H9 (cell line): ENCODE measurements at regions not wholly inside any gene's neighbourhood (a gene's known extent, or its start where the extent isn't known, plus 50 kb on each side); places are given as distances from the start of the nearest gene placed in this dataset.

ENCODE experiments used
- DNase-seq: peaks from one replicate; pipeline ENCODE4 v3.0.0-alpha.2; 2017
- H2AFZ ChIP-seq: one replicate; pipeline ENCODE4 v1.6.1; 2013; ENCODE audit warnings: mild to moderate bottlenecking, low read length, control low read depth, moderate library complexity
- H2AK5ac ChIP-seq: 2 replicates; pipeline ENCODE4 v1.6.1; 2013; ENCODE audit warnings: low read length, control low read depth, mixed read lengths; ENCODE audit not compliant: insufficient read length
- H2BK120ac ChIP-seq: one replicate; pipeline ENCODE4 v1.6.1; 2013; ENCODE audit warnings: low read depth, mild to moderate bottlenecking, low read length, control low read depth, inconsistent platforms; ENCODE audit not compliant: poor library complexity, severe bottlenecking
- H2BK12ac ChIP-seq: 2 replicates; pipeline ENCODE4 v1.6.1; 2013; ENCODE audit warnings: low read length, control low read depth, mixed read lengths, low read depth; ENCODE audit not compliant: insufficient read length
- H2BK15ac ChIP-seq: 2 replicates; pipeline ENCODE4 v1.6.1; 2013; ENCODE audit warnings: low read depth, low read length, control low read depth
- H2BK20ac ChIP-seq: one replicate; pipeline ENCODE4 v1.6.1; 2013; ENCODE audit warnings: low read depth, mild to moderate bottlenecking, low read length, control low read depth, inconsistent platforms; ENCODE audit not compliant: poor library complexity, severe bottlenecking
- H2BK5ac ChIP-seq: 2 replicates; pipeline ENCODE4 v1.6.1; 2013; ENCODE audit warnings: low read length, control low read depth, mixed read lengths; ENCODE audit not compliant: insufficient read length
- H3K14ac ChIP-seq: 2 replicates; pipeline ENCODE4 v1.6.1; 2013; ENCODE audit warnings: low read length, control low read depth; ENCODE audit not compliant: insufficient read depth
- H3K18ac ChIP-seq: 2 replicates; pipeline ENCODE4 v1.6.1; 2013; ENCODE audit warnings: low read depth, mild to moderate bottlenecking, mixed read lengths, low read length, control low read depth; ENCODE audit not compliant: insufficient read length
- H3K23ac ChIP-seq: 2 replicates; pipeline ENCODE4 v1.6.1; 2013; ENCODE audit warnings: low read length, control low read depth, mixed read lengths, low read depth; ENCODE audit not compliant: insufficient read length
- H3K23me2 ChIP-seq: 2 replicates; pipeline ENCODE4 v1.6.1; 2013; ENCODE audit warnings: low read depth, mild to moderate bottlenecking, mixed read lengths, low read length, control low read depth; ENCODE audit not compliant: insufficient read length, poor library complexity, severe bottlenecking
- H3K27ac ChIP-seq: 2 replicates; pipeline ENCODE4 v1.5.1; 2013; ENCODE audit warnings: low read length, control low read depth, mixed read lengths, low read depth; ENCODE audit not compliant: insufficient read length
- H3K27me3 ChIP-seq: 2 replicates; pipeline ENCODE4 v1.6.1; 2013; ENCODE audit warnings: low read length, control low read depth, inconsistent platforms; ENCODE audit not compliant: insufficient read depth
- H3K4ac ChIP-seq: 2 replicates; pipeline ENCODE4 v1.6.1; 2013; ENCODE audit warnings: low read depth, mild to moderate bottlenecking, control low read depth, inconsistent platforms, low read length, moderate library complexity
- H3K4me1 ChIP-seq: 2 replicates; pipeline ENCODE4 v1.6.1; 2013; ENCODE audit warnings: low read length, control low read depth, inconsistent platforms; ENCODE audit not compliant: insufficient read depth
- H3K4me2 ChIP-seq: 2 replicates; pipeline ENCODE4 v1.6.1; 2013; ENCODE audit warnings: low read length, control low read depth, mixed read lengths; ENCODE audit not compliant: insufficient read length, insufficient read depth
- H3K56ac ChIP-seq: 2 replicates; pipeline ENCODE4 v1.6.1; 2013; ENCODE audit warnings: low read depth, mild to moderate bottlenecking, mixed read lengths, low read length, control low read depth; ENCODE audit not compliant: insufficient read length
- H3K79me1 ChIP-seq: 2 replicates; pipeline ENCODE4 v1.6.1; 2013; ENCODE audit warnings: low read depth, mild to moderate bottlenecking, moderate library complexity, low read length, control low read depth, inconsistent platforms; ENCODE audit not compliant: insufficient read depth, poor library complexity, severe bottlenecking
- H3K79me2 ChIP-seq: 2 replicates; pipeline ENCODE4 v1.6.1; 2013; ENCODE audit warnings: low read length, control low read depth, inconsistent platforms; ENCODE audit not compliant: insufficient read depth
- H3K9ac ChIP-seq: 2 replicates; pipeline ENCODE4 v1.6.1; 2013; ENCODE audit warnings: low read length, control low read depth, mixed read lengths; ENCODE audit not compliant: insufficient read length; ENCODE audit errors: extremely low read depth
- H3K9me3 ChIP-seq: one replicate; pipeline ENCODE4 v1.6.1; 2013; ENCODE audit warnings: low read depth, low read length, inconsistent platforms; ENCODE audit not compliant: control insufficient read depth
- H3T11ph ChIP-seq: one replicate; pipeline ENCODE4 v1.6.1; 2013; ENCODE audit warnings: mild to moderate bottlenecking, low read length, control low read depth, inconsistent platforms
- H4K20me1 ChIP-seq: one replicate; pipeline ENCODE4 v1.6.1; 2013; ENCODE audit not compliant: control insufficient read depth, insufficient read length, insufficient read depth
- H4K5ac ChIP-seq: 2 replicates; pipeline ENCODE4 v1.6.1; 2013; ENCODE audit warnings: low read depth, mild to moderate bottlenecking, mixed read lengths, low read length, control low read depth; ENCODE audit not compliant: insufficient read length
- H4K8ac ChIP-seq: replicated peaks from 2 replicates; pipeline ENCODE4 v1.6.1; 2013; ENCODE audit warnings: low read length, control low read depth, mixed read lengths, low read depth; ENCODE audit not compliant: insufficient read length
- H4K91ac ChIP-seq: 2 replicates; pipeline ENCODE4 v1.6.1; 2013; ENCODE audit warnings: low read depth, mild to moderate bottlenecking, moderate library complexity, mixed read lengths, low read length, control low read depth; ENCODE audit not compliant: insufficient read length
- H3K27ac Mint-ChIP-seq, 3 experiments: 2 replicates in 2 of 3; 3 replicates in 1 of 3; pipeline ENCODE4 v1.8.0; 2020 to 2021; ENCODE audit warnings: mixed read lengths in 3 of 3, mild to moderate bottlenecking in 1 of 3, moderate library complexity in 1 of 3
- H3K27me3 Mint-ChIP-seq: 2 replicates; pipeline ENCODE4 v1.8.0; 2021; ENCODE audit warnings: low read depth, mild to moderate bottlenecking, moderate library complexity, mixed read lengths
- H3K36me3 Mint-ChIP-seq, 3 experiments: 2 replicates in 2 of 3; 3 replicates in 1 of 3; pipeline ENCODE4 v1.8.0; 2020 to 2021; ENCODE audit warnings: low read depth in 3 of 3, mixed read lengths in 3 of 3; ENCODE audit not compliant: insufficient read depth in 1 of 3
- H3K4me1 Mint-ChIP-seq, 2 experiments: 2 replicates each; pipeline ENCODE4 v1.8.0; 2020; ENCODE audit warnings: mixed read lengths in 2 of 2
- H3K4me3 Mint-ChIP-seq, 2 experiments: 2 replicates in 1 of 2; 3 replicates in 1 of 2; pipeline ENCODE4 v1.8.0; 2020 to 2021; ENCODE audit warnings: mild to moderate bottlenecking in 2 of 2, mixed read lengths in 2 of 2, moderate library complexity in 1 of 2
- H3K9me3 Mint-ChIP-seq, 2 experiments: 2 replicates in 1 of 2; 3 replicates in 1 of 2; pipeline ENCODE4 v1.8.0; 2020; ENCODE audit warnings: mild to moderate bottlenecking in 2 of 2, mixed read lengths in 2 of 2, moderate library complexity in 1 of 2
- CTCF ChIP-seq: fragments of 200-600 bp; sonication (generic); conservative IDR thresholded peaks from 3 replicates; pipeline ENCODE4 v1.8.0; 2021; ENCODE audit warnings: antibody characterized with exemption, mild to moderate bottlenecking
- WGBS: extraction: QIAGEN DNeasy Blood & Tissue Kit; methylation state at CpG from one replicate; pipeline ENCODE4 v1.1.7; 2013; ENCODE audit warnings: missing lambda C conversion rate, low lambda C conversion rate, mixed read lengths; ENCODE audit not compliant: insufficient read length; ENCODE audit errors: extremely low coverage; 5-methylcytosine and 5-hydroxymethylcytosine counted together

GRCh38 chr6:1049170-1049569 lies 262.7 kb upstream of the FOXQ1 start:
- no peak overlapping the region for H2AK5ac ChIP-seq
- no CpG with 5 or more reads among the region's 1 CpG for WGBS
- no peak overlapping the region for H3K27ac Mint-ChIP-seq

More at GRCh38 chr6:1049170-1049569, 262.7 kb upstream of the FOXQ1 start:
- Histone ChIP-seq H4K91ac (no peak overlapping the region), H2AFZ (no peak overlapping the region), H3K18ac (no peak overlapping the region), H3K9ac (no peak overlapping the region), H3K27ac (no peak overlapping the region), H2BK12ac (no peak overlapping the region), H4K20me1 (no peaks in the 10 kb centered on the region), H3T11ph (no peak overlapping the region), H3K79me2 (no peaks in the 10 kb centered on the region), H2BK20ac (no peak overlapping the region), H3K23ac (no peak overlapping the region), H4K8ac (no peak overlapping the region), H2BK120ac (no peak overlapping the region), H3K56ac (no peak overlapping the region), H2BK15ac (no peak overlapping the region), H4K5ac (no peak overlapping the region), H3K14ac (no peak overlapping the region), H3K4ac (no peak overlapping the region), H3K9me3 (no peaks in the 10 kb centered on the region), H3K27me3 (no peaks in the 10 kb centered on the region), H2BK5ac (no peak overlapping the region), H3K79me1 (no peaks in the 10 kb centered on the region), H3K23me2 (no peaks in the 10 kb centered on the region), H3K4me1 (no peaks in the 10 kb centered on the region), H3K4me2 (no peak overlapping the region)
- no peaks in the 10 kb centered on the region for H3K36me3 Mint-ChIP-seq
- no peaks in the 10 kb centered on the region for H3K4me1 Mint-ChIP-seq
- no peak overlapping the region for H3K4me3 Mint-ChIP-seq
- peaks cover 15% of the 10 kb centered on the region for H3K27me3 Mint-ChIP-seq
- TF ChIP-seq CTCF: no peak
- DNase-seq: no peak
- no peaks in the 10 kb centered on the region for H3K9me3 Mint-ChIP-seq
